ENCODE measurements at regions not wholly inside any gene's neighbourhood (a gene's known extent, or its start where the extent isn't known, plus 50 kb on each side); places are given as distances from the start of the nearest gene placed in this dataset.
A peak's percentile ranks its signal among the peaks of the same experiment; 100 is the strongest.

GRCh38 chr5:139733698-139734538 is 61.7 kb upstream of the PSD2 start:
- Mint-ChIP-seq H3K27me3 (no peaks in the 10 kb centered on the region), H3K27ac (no peak overlapping the region), H3K4me3 (no peak overlapping the region), H3K9me3 (no peaks in the 10 kb centered on the region), H3K36me3 (ENCODE audit: low read depth) (no peaks in the 10 kb centered on the region), H3K4me1 (no peaks in the 10 kb centered on the region)
- ATAC-seq (replicated peaks), result no peak

- ATAC-seq (replicated peaks), result no peak
- no peaks in the 10 kb centered on the region for H3K9me3 Mint-ChIP-seq
- H3K36me3 Mint-ChIP-seq (ENCODE audit: low read depth), result no peaks in the 10 kb centered on the region
- no peaks in the 10 kb centered on the region for H3K4me1 Mint-ChIP-seq
- no peaks in the 10 kb centered on the region for H3K27me3 Mint-ChIP-seq
- H3K27ac Mint-ChIP-seq, result no peak overlapping the region
- no peak overlapping the region for H3K4me3 Mint-ChIP-seq
Observed at GRCh38 chr5:139734539-139734916, 61.1 kb upstream of the PSD2 start.

GRCh38 chr5:139738193-139739149 is 57.1 kb upstream of the PSD2 start:
- H3K36me3 Mint-ChIP-seq (ENCODE audit: low read depth), result no peaks in the 10 kb centered on the region
- ATAC-seq (replicated peaks), result no peak
- no peak overlapping the region for H3K4me3 Mint-ChIP-seq
- no peaks in the 10 kb centered on the region for H3K9me3 Mint-ChIP-seq
- no peak overlapping the region for H3K27ac Mint-ChIP-seq
- no peaks in the 10 kb centered on the region for H3K27me3 Mint-ChIP-seq
- H3K4me1 Mint-ChIP-seq, result no peaks in the 10 kb centered on the region

- Mint-ChIP-seq H3K9me3 (no peaks in the 10 kb centered on the region), H3K4me1 (no peaks in the 10 kb centered on the region), H3K27me3 (no peaks in the 10 kb centered on the region), H3K4me3 (no peak overlapping the region), H3K36me3 (ENCODE audit: low read depth) (no peaks in the 10 kb centered on the region), H3K27ac (no peak overlapping the region)
- no peak for ATAC-seq (replicated peaks)
Observed at GRCh38 chr5:139739150-139739974, 56.2 kb upstream of the PSD2 start.

GRCh38 chr5:139740138-139740991 is 55.2 kb upstream of the PSD2 start:
- Mint-ChIP-seq H3K36me3 (ENCODE audit: low read depth) (no peaks in the 10 kb centered on the region), H3K4me1 (no peaks in the 10 kb centered on the region), H3K9me3 (no peaks in the 10 kb centered on the region), H3K27me3 (no peaks in the 10 kb centered on the region), H3K27ac (no peak overlapping the region), H3K4me3 (no peak overlapping the region)
- ATAC-seq (replicated peaks), result no peak

GRCh38 chr5:139740992-139741672 is 54.5 kb upstream of the PSD2 start:
- H3K27ac Mint-ChIP-seq, result no peak overlapping the region
- H3K9me3 Mint-ChIP-seq, result no peaks in the 10 kb centered on the region

GRCh38 chr5:139741823-139742172 is 53.8 kb upstream of the PSD2 start:
- Mint-ChIP-seq H3K27ac (no peak overlapping the region), H3K4me1 (peaks cover 2% of the 10 kb centered on the region), H3K27me3 (peaks cover under 1% of the 10 kb centered on the region), H3K36me3 (ENCODE audit: low read depth) (no peaks in the 10 kb centered on the region), H3K4me3 (no peak overlapping the region), H3K9me3 (no peaks in the 10 kb centered on the region)
- no peak for ATAC-seq (replicated peaks)

More at GRCh38 chr5:139740992-139741672, 54.5 kb upstream of the PSD2 start:
- Mint-ChIP-seq H3K4me1 (no peaks in the 10 kb centered on the region), H3K27me3 (no peaks in the 10 kb centered on the region), H3K36me3 (ENCODE audit: low read depth) (no peaks in the 10 kb centered on the region), H3K4me3 (no peak overlapping the region)
- ATAC-seq (replicated peaks), result no peak

GRCh38 chr5:139742173-139742903 is 53.3 kb upstream of the PSD2 start:
- Mint-ChIP-seq H3K9me3 (no peaks in the 10 kb centered on the region), H3K4me3 (no peak overlapping the region), H3K36me3 (ENCODE audit: low read depth) (no peaks in the 10 kb centered on the region), H3K27me3 (peaks cover 4% of the 10 kb centered on the region), H3K27ac (no peak overlapping the region), H3K4me1 (peaks cover 6% of the 10 kb centered on the region)
- no peak for ATAC-seq (replicated peaks)

GRCh38 chr5:139743001-139743771 is 52.4 kb upstream of the PSD2 start:
- Mint-ChIP-seq H3K9me3 (no peaks in the 10 kb centered on the region), H3K4me3 (no peak overlapping the region), H3K27ac (peak overlapping the region; percentile 7), H3K4me1 (peaks cover 8% of the 10 kb centered on the region), H3K36me3 (ENCODE audit: low read depth) (no peaks in the 10 kb centered on the region), H3K27me3 (peaks cover 5% of the 10 kb centered on the region)
- ATAC-seq (replicated peaks), result no peak

GRCh38 chr5:139743804-139744203 is 51.8 kb upstream of the PSD2 start:
- no peak for ATAC-seq (replicated peaks)
- no peak overlapping the region for H3K4me3 Mint-ChIP-seq
- H3K27me3 Mint-ChIP-seq, result peaks cover 8% of the 10 kb centered on the region
- peaks cover 10% of the 10 kb centered on the region for H3K4me1 Mint-ChIP-seq
- H3K27ac Mint-ChIP-seq, result peak overlapping the region; percentile 21
- H3K9me3 Mint-ChIP-seq, result no peaks in the 10 kb centered on the region
- H3K36me3 Mint-ChIP-seq (ENCODE audit: low read depth), result no peaks in the 10 kb centered on the region

GRCh38 chr5:139744471-139745131 is 51.0 kb upstream of the PSD2 start:
- Mint-ChIP-seq H3K27me3 (peaks cover 8% of the 10 kb centered on the region), H3K27ac (peak overlapping the region; percentile 21), H3K4me3 (no peak overlapping the region), H3K36me3 (ENCODE audit: low read depth) (no peaks in the 10 kb centered on the region), H3K9me3 (no peaks in the 10 kb centered on the region), H3K4me1 (peaks cover 10% of the 10 kb centered on the region)
- ATAC-seq (replicated peaks), result no peak

All from activated T-helper 17 cell treated with anti-CD3 and anti-CD28 coated beads, Interleukin-2, amount 50 U/mL, for 72 hours (primary cell).